GM21528 (cell line): ENCODE measurements at regions not wholly inside any gene's neighbourhood (a gene's known extent, or its start where the extent isn't known, plus 50 kb on each side); places are given as distances from the start of the nearest gene placed in this dataset.
"Not testable (repeated sequence)": the region's sequence is repeated elsewhere in the genome, so short reads cannot be mapped to it uniquely, and the experiment has no call there.

Experiments used
- ATAC-seq: cut with Tn5 transposase; IDR thresholded peaks from one replicate; pipeline ENCODE4 v1.9.1; 2021; ENCODE audit warnings: mild to moderate bottlenecking, moderate library complexity; ENCODE audit not compliant: unreplicated experiment, low FRiP score

GRCh38 chr4:1589098-1589497 is 95.0 kb downstream of the FAM53A start:
- no peak for ATAC-seq

- no peak for ATAC-seq
Observed at GRCh38 chr4:1588306-1588705, 95.8 kb downstream of the FAM53A start.

- no peak for ATAC-seq
Observed at GRCh38 chr4:1584498-1584897, 99.6 kb downstream of the FAM53A start.

- ATAC-seq: no peak
Observed at GRCh38 chr4:1583859-1584258, 100.3 kb downstream of the FAM53A start.

- no peak for ATAC-seq
Observed at GRCh38 chr4:1583051-1583785, 100.9 kb downstream of the FAM53A start.

- ATAC-seq: no peak
Observed at GRCh38 chr4:1582227-1582626, 101.9 kb downstream of the FAM53A start.

- ATAC-seq: peak; percentile 43
Observed at GRCh38 chr4:1581164-1581894, 102.8 kb downstream of the FAM53A start.

- not testable (repeated sequence) for ATAC-seq
Observed at GRCh38 chr4:1580692-1581012, 103.5 kb downstream of the FAM53A start.

GRCh38 chr4:1579901-1580691 is 104.0 kb downstream of the FAM53A start:
- ATAC-seq: peak; percentile 53

- no peak for ATAC-seq
Observed at GRCh38 chr4:1579001-1579900, 104.9 kb downstream of the FAM53A start.

- ATAC-seq: no peak
Observed at GRCh38 chr4:1578251-1578773, 105.8 kb downstream of the FAM53A start.

GRCh38 chr4:1577822-1578217 is 106.3 kb downstream of the FAM53A start:
- no peak for ATAC-seq

- no peak for ATAC-seq
Observed at GRCh38 chr4:1576961-1577821, 106.9 kb downstream of the FAM53A start.

- no peak for ATAC-seq
Observed at GRCh38 chr4:1576304-1576960, 107.7 kb downstream of the FAM53A start.

- ATAC-seq: no peak
Observed at GRCh38 chr4:1575418-1576303, 108.5 kb downstream of the FAM53A start.

GRCh38 chr4:1574601-1575417 is 109.3 kb downstream of the FAM53A start:
- ATAC-seq: no peak
